ENCODE measurements at regions not wholly inside any gene's neighbourhood (a gene's known extent, or its start where the extent isn't known, plus 50 kb on each side); places are given as distances from the start of the nearest gene placed in this dataset.

- DNase-seq (ENCODE audit: low read depth in 2 of 2) = no peak
Observed at GRCh38 chr12:115760231-115760630, 517.3 kb downstream of the MED13L start.

GRCh38 chr12:115758877-115759620 is 518.4 kb downstream of the MED13L start:
- no peak for DNase-seq (ENCODE audit: low read depth in 2 of 2)

GRCh38 chr12:115758183-115758582 is 519.3 kb downstream of the MED13L start:
- DNase-seq (ENCODE audit: low read depth in 2 of 2) = no peak

- no peak for DNase-seq (ENCODE audit: low read depth in 2 of 2)
Observed at GRCh38 chr12:115756804-115757203, 520.7 kb downstream of the MED13L start.

GRCh38 chr12:115756271-115756670 is 521.2 kb downstream of the MED13L start:
- no peak for DNase-seq (ENCODE audit: low read depth in 2 of 2)

- no peak for DNase-seq (ENCODE audit: low read depth in 2 of 2)
Observed at GRCh38 chr12:115755725-115756085, 521.8 kb downstream of the MED13L start.

- no peak for DNase-seq (ENCODE audit: low read depth in 2 of 2)
Observed at GRCh38 chr12:115755061-115755724, 522.3 kb downstream of the MED13L start.

GRCh38 chr12:115752913-115753726 is 524.4 kb downstream of the MED13L start:
- DNase-seq (ENCODE audit: low read depth in 2 of 2) = peak; percentile 14 to 37

GRCh38 chr12:115752156-115752555 is 525.3 kb downstream of the MED13L start:
- DNase-seq (ENCODE audit: low read depth in 2 of 2) = no peak

- no peak for DNase-seq (ENCODE audit: low read depth in 2 of 2)
Observed at GRCh38 chr12:115750340-115750739, 527.2 kb downstream of the MED13L start.

- no peak for DNase-seq (ENCODE audit: low read depth in 2 of 2)
Observed at GRCh38 chr12:115749071-115749841, 528.2 kb downstream of the MED13L start.

- DNase-seq (ENCODE audit: low read depth in 2 of 2) = no peak
Observed at GRCh38 chr12:115740586-115741155, 536.8 kb downstream of the MED13L start.

- DNase-seq (ENCODE audit: low read depth in 2 of 2) = no peak
Observed at GRCh38 chr12:115737895-115738294, 539.6 kb downstream of the MED13L start.

- DNase-seq (ENCODE audit: low read depth in 2 of 2) = no peak
Observed at GRCh38 chr12:115736360-115736759, 541.1 kb downstream of the MED13L start.

- DNase-seq (ENCODE audit: low read depth in 2 of 2) = no peak
Observed at GRCh38 chr12:115730975-115731541, 546.4 kb downstream of the MED13L start.

GRCh38 chr12:115726691-115727090 is 550.8 kb downstream of the MED13L start:
- DNase-seq (ENCODE audit: low read depth in 2 of 2) = no peak

- DNase-seq (ENCODE audit: low read depth in 2 of 2) = no peak
Observed at GRCh38 chr12:115722181-115722580, 555.3 kb downstream of the MED13L start.

GRCh38 chr12:115716551-115716950 is 560.9 kb downstream of the MED13L start:
- DNase-seq (ENCODE audit: low read depth in 2 of 2) = no peak

GRCh38 chr12:115712676-115713075 is 564.8 kb downstream of the MED13L start:
- DNase-seq (ENCODE audit: low read depth in 2 of 2) = no peak

- DNase-seq (ENCODE audit: low read depth in 2 of 2) = no peak
Observed at GRCh38 chr12:115710104-115710564, 567.4 kb downstream of the MED13L start.

- no peak for DNase-seq (ENCODE audit: low read depth in 2 of 2)
Observed at GRCh38 chr12:115709540-115710011, 567.9 kb downstream of the MED13L start.
